ENCODE measurements at regions not wholly inside any gene's neighbourhood (a gene's known extent, or its start where the extent isn't known, plus 50 kb on each side); places are given as distances from the start of the nearest gene placed in this dataset.
"Not testable (repeated sequence)": the region's sequence is repeated elsewhere in the genome, so short reads cannot be mapped to it uniquely, and the experiment has no call there.

- no peaks in the 10 kb centered on the region for H3K27me3 ChIP-seq (ENCODE audit: control insufficient read depth, insufficient read depth, low read length)
- H3K4me3 ChIP-seq (ENCODE audit: low read depth, low read length), result no peak overlapping the region
- DNase-seq (ENCODE audit: low read depth), result no peak
- no peak for TF ChIP-seq CTCF (IDR thresholded peaks at IDR 0.05; ENCODE audit: insufficient read depth, low read length, poor library complexity, severe bottlenecking)
- no peaks in the 10 kb centered on the region for H3K36me3 ChIP-seq (ENCODE audit: control insufficient read depth, insufficient read depth, low read length)
Measured at GRCh38 chr18:41645589-41646360, 309.3 kb upstream of the PIK3C3 start.

GRCh38 chr18:41644466-41644865, 310.6 kb upstream of the PIK3C3 start:
- Histone ChIP-seq H3K27me3 (ENCODE audit: control insufficient read depth, insufficient read depth, low read length) (no peaks in the 10 kb centered on the region), H3K36me3 (ENCODE audit: control insufficient read depth, insufficient read depth, low read length) (no peaks in the 10 kb centered on the region), H3K4me3 (ENCODE audit: low read depth, low read length) (no peak overlapping the region)
- no peak for TF ChIP-seq CTCF (IDR thresholded peaks at IDR 0.05; ENCODE audit: insufficient read depth, low read length, poor library complexity, severe bottlenecking)
- DNase-seq (ENCODE audit: low read depth), result no peak

GRCh38 chr18:41643427-41643826, 311.6 kb upstream of the PIK3C3 start:
- Histone ChIP-seq H3K36me3 (ENCODE audit: control insufficient read depth, insufficient read depth, low read length) (no peaks in the 10 kb centered on the region), H3K27me3 (ENCODE audit: control insufficient read depth, insufficient read depth, low read length) (no peaks in the 10 kb centered on the region), H3K4me3 (ENCODE audit: low read depth, low read length) (no peak overlapping the region)
- TF ChIP-seq CTCF (IDR thresholded peaks at IDR 0.05; ENCODE audit: insufficient read depth, low read length, poor library complexity, severe bottlenecking), result no peak
- DNase-seq (ENCODE audit: low read depth), result no peak

GRCh38 chr18:41642756-41643155, 312.3 kb upstream of the PIK3C3 start:
- no peak for TF ChIP-seq CTCF (IDR thresholded peaks at IDR 0.05; ENCODE audit: insufficient read depth, low read length, poor library complexity, severe bottlenecking)
- Histone ChIP-seq H3K36me3 (ENCODE audit: control insufficient read depth, insufficient read depth, low read length) (no peaks in the 10 kb centered on the region), H3K4me3 (ENCODE audit: low read depth, low read length) (no peak overlapping the region), H3K27me3 (ENCODE audit: control insufficient read depth, insufficient read depth, low read length) (no peaks in the 10 kb centered on the region)
- no peak for DNase-seq (ENCODE audit: low read depth)

GRCh38 chr18:41639218-41639617, 315.8 kb upstream of the PIK3C3 start:
- TF ChIP-seq CTCF (IDR thresholded peaks at IDR 0.05; ENCODE audit: insufficient read depth, low read length, poor library complexity, severe bottlenecking), result no peak
- H3K36me3 ChIP-seq (ENCODE audit: control insufficient read depth, insufficient read depth, low read length), result no peaks in the 10 kb centered on the region
- no peaks in the 10 kb centered on the region for H3K27me3 ChIP-seq (ENCODE audit: control insufficient read depth, insufficient read depth, low read length)
- no peak for DNase-seq (ENCODE audit: low read depth)
- no peak overlapping the region for H3K4me3 ChIP-seq (ENCODE audit: low read depth, low read length)

- H3K27me3 ChIP-seq (ENCODE audit: control insufficient read depth, insufficient read depth, low read length); H3K36me3 ChIP-seq (ENCODE audit: control insufficient read depth, insufficient read depth, low read length); H3K4me3 ChIP-seq (ENCODE audit: low read depth, low read length); DNase-seq (ENCODE audit: low read depth): not testable (repeated sequence)
Measured at GRCh38 chr18:41631723-41632285, 323.2 kb upstream of the PIK3C3 start.

Data from kidney epithelial cell (primary cell).